CD4-positive, alpha-beta T cell treated with Interleukin-15 for 4 hours (primary cell): ENCODE measurements at regions not wholly inside any gene's neighbourhood (a gene's known extent, or its start where the extent isn't known, plus 50 kb on each side); places are given as distances from the start of the nearest gene placed in this dataset.

Experiments used
- DNase-seq: peaks from one replicate; pipeline ENCODE4 v3.0.0-alpha.2; 2020; ENCODE audit warnings: low spot score

- no peak for DNase-seq
Measured at GRCh38 chr6:2562721-2563451, 187.8 kb downstream of the MYLK4 start.

- DNase-seq: no peak
Measured at GRCh38 chr6:2560917-2561698, 189.6 kb downstream of the MYLK4 start.

- no peak for DNase-seq
Measured at GRCh38 chr6:2560140-2560818, 190.4 kb downstream of the MYLK4 start.

GRCh38 chr6:2558861-2559801 is 191.6 kb downstream of the MYLK4 start:
- no peak for DNase-seq

- DNase-seq: no peak
Measured at GRCh38 chr6:2558098-2558680, 192.5 kb downstream of the MYLK4 start.

GRCh38 chr6:2557181-2557720 is 193.5 kb downstream of the MYLK4 start:
- no peak for DNase-seq

GRCh38 chr6:2556761-2557160 is 194.0 kb downstream of the MYLK4 start:
- no peak for DNase-seq

GRCh38 chr6:2554651-2555260 is 196.0 kb downstream of the MYLK4 start:
- DNase-seq: no peak

- no peak for DNase-seq
Measured at GRCh38 chr6:2552526-2553154, 198.1 kb downstream of the MYLK4 start.

- DNase-seq: no peak
Measured at GRCh38 chr6:2551705-2552104, 199.0 kb downstream of the MYLK4 start.

- DNase-seq: no peak
Measured at GRCh38 chr6:2550247-2550646, 200.5 kb downstream of the MYLK4 start.

GRCh38 chr6:2549834-2550233 is 200.9 kb downstream of the MYLK4 start:
- DNase-seq: no peak

- no peak for DNase-seq
Measured at GRCh38 chr6:2547355-2547754, 203.4 kb downstream of the MYLK4 start.

GRCh38 chr6:2546901-2547300 is 203.8 kb downstream of the MYLK4 start:
- DNase-seq: no peak

GRCh38 chr6:2545383-2546038 is 205.2 kb downstream of the MYLK4 start:
- DNase-seq: no peak

- DNase-seq: no peak
Measured at GRCh38 chr6:2543321-2543720, 207.4 kb downstream of the MYLK4 start.

- peak; percentile 36 for DNase-seq
Measured at GRCh38 chr6:2542858-2543218, 207.9 kb downstream of the MYLK4 start.

GRCh38 chr6:2542101-2542857 is 208.4 kb downstream of the MYLK4 start:
- DNase-seq: no peak

GRCh38 chr6:2536451-2536850 is 214.3 kb downstream of the MYLK4 start:
- no peak for DNase-seq
